ENCODE measurements at regions not wholly inside any gene's neighbourhood (a gene's known extent, or its start where the extent isn't known, plus 50 kb on each side); places are given as distances from the start of the nearest gene placed in this dataset.

DNA sequence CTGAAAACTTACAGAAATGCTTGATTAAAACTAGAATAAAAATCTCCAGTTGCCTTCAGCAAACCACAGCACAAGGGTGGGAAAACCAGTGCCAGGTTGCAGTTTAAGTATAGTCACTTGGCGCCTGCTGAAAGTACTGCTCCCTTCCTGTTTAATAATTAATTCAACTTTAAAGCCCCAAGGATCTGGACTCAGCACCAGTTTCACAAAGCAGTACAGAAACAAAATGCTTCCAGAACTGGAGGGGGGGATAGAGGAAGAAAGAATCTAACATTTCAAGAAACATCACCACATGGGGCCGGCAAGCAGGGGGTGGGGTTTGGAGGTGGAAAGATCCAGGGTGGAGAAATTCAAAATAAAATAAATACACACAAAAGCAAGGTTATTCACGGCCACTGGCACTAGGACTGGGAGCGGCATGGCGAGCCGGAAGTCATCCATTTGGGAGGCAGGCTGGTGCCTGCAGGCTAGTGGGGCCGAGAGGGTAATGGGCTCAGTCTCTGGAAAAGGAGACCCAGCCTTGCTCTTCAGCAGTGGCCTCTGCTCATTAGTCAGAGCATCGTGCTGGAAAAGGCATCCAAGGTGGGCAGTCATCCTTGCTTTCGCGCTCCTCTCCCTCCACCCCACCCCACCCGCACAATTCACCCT is 85.8 kb downstream of the POU3F3 start:
- H3K27me3 Mint-ChIP-seq (ENCODE audit: insufficient read depth, low read depth) = no peaks in the 10 kb centered on the region
- Histone ChIP-seq H3K4me1 (peaks cover 18% of the 10 kb centered on the region), H3K27ac (no peak overlapping the region), H3F3A (ENCODE audit: low read depth) (peaks cover 11% of the 10 kb centered on the region), H3K4me3 (no peak overlapping the region), H3K4me2 (no peak overlapping the region), H3K36me3 (no peaks in the 10 kb centered on the region), H3K9ac (no peak overlapping the region), H3K9me3 (ENCODE audit: low read depth) (no peaks in the 10 kb centered on the region), H2AFZ (replicated peaks) (peak overlapping the region; percentile 30), H3K79me2 (ENCODE audit: low read depth) (no peaks in the 10 kb centered on the region), H4K20me1 (ENCODE audit: low read depth) (no peaks in the 10 kb centered on the region), H3K27me3 (no peaks in the 10 kb centered on the region)
- no peak for DNase-seq (ENCODE audit: low spot score)
- no peaks in the 10 kb centered on the region for H3K36me3 Mint-ChIP-seq
- H3K4me3 Mint-ChIP-seq = no peak overlapping the region
- H3K4me1 Mint-ChIP-seq = peaks cover 34% of the 10 kb centered on the region
- no peak overlapping the region for H3K27ac Mint-ChIP-seq
- no peaks in the 10 kb centered on the region for H3K9me3 Mint-ChIP-seq
- TF ChIP-seq EZH2phosphoT487 (IDR thresholded peaks at IDR 0.05) (no peak), EZH2 (IDR thresholded peaks at IDR 0.05) (no peak)
- TF ChIP-seq, protein P1, sequence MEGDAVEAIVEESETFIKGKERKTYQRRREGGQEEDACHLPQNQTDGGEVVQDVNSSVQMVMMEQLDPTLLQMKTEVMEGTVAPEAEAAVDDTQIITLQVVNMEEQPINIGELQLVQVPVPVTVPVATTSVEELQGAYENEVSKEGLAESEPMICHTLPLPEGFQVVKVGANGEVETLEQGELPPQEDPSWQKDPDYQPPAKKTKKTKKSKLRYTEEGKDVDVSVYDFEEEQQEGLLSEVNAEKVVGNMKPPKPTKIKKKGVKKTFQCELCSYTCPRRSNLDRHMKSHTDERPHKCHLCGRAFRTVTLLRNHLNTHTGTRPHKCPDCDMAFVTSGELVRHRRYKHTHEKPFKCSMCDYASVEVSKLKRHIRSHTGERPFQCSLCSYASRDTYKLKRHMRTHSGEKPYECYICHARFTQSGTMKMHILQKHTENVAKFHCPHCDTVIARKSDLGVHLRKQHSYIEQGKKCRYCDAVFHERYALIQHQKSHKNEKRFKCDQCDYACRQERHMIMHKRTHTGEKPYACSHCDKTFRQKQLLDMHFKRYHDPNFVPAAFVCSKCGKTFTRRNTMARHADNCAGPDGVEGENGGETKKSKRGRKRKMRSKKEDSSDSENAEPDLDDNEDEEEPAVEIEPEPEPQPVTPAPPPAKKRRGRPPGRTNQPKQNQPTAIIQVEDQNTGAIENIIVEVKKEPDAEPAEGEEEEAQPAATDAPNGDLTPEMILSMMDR (IDR thresholded peaks at IDR 0.05) = no peak

DNA sequence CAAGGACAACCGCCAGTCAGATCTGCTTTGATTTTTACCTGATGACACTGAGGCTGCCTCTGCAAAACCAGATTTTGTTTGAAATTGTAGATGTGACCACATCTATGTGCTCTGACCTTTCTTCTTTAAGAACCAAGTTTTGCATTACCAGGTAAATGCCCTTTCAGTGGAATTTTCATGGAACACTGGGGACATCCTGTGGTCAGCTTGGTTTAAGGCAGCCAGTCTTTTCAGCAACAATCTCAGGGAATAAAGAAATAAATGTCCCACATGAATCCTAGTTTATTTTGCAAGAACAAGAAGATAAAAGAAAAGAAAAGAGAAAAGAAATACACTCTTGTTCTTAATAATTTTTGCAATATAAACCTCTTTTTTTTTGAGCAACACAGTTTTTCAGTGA is 90.6 kb downstream of the POU3F3 start:
- Histone ChIP-seq H3F3A (ENCODE audit: low read depth) (peaks cover 4% of the 10 kb centered on the region), H3K4me1 (peaks cover 18% of the 10 kb centered on the region), H3K4me2 (no peak overlapping the region), H3K27me3 (no peaks in the 10 kb centered on the region), H2AFZ (replicated peaks) (no peak overlapping the region), H4K20me1 (ENCODE audit: low read depth) (no peaks in the 10 kb centered on the region), H3K36me3 (no peaks in the 10 kb centered on the region), H3K9ac (no peak overlapping the region), H3K79me2 (ENCODE audit: low read depth) (no peaks in the 10 kb centered on the region), H3K27ac (no peak overlapping the region), H3K9me3 (ENCODE audit: low read depth) (no peaks in the 10 kb centered on the region), H3K4me3 (no peak overlapping the region)
- peak; percentile 63 for DNase-seq (ENCODE audit: low spot score)
- H3K4me1 Mint-ChIP-seq = peaks cover 57% of the 10 kb centered on the region
- H3K9me3 Mint-ChIP-seq = no peaks in the 10 kb centered on the region
- H3K27me3 Mint-ChIP-seq (ENCODE audit: insufficient read depth, low read depth) = no peaks in the 10 kb centered on the region
- no peak overlapping the region for H3K4me3 Mint-ChIP-seq
- no peaks in the 10 kb centered on the region for H3K36me3 Mint-ChIP-seq
- TF ChIP-seq, protein P1 (IDR thresholded peaks at IDR 0.05) = peak; percentile 87
- TF ChIP-seq EZH2phosphoT487 (IDR thresholded peaks at IDR 0.05) (no peak), EZH2 (IDR thresholded peaks at IDR 0.05) (no peak)
- H3K27ac Mint-ChIP-seq = no peak overlapping the region

DNA sequence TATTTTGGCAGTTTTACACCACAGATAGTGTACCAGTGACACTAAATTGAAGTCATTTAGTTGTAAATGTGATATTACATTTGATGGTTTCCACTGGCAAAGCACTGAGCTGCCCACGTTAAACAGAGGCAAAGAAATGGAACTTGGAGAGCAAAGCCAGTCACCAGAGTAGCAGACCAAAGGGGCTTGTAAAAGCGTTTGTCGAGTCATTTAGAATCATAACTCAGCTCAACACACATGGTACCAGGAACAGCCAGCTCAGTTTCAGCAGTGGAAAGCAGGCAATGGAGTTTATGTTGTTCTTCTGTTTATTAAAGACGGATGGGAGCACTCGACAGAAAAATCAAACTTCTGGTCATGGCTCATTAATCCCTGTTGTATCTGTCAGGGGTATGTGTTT is 91.2 kb downstream of the POU3F3 start:
- no peak overlapping the region for H3K4me3 Mint-ChIP-seq
- Histone ChIP-seq H3K79me2 (ENCODE audit: low read depth) (no peaks in the 10 kb centered on the region), H3K36me3 (no peaks in the 10 kb centered on the region), H3K4me2 (no peak overlapping the region), H3K27ac (no peak overlapping the region), H3K9ac (no peak overlapping the region), H3K9me3 (ENCODE audit: low read depth) (no peaks in the 10 kb centered on the region), H3K27me3 (no peaks in the 10 kb centered on the region), H3K4me1 (peaks cover 15% of the 10 kb centered on the region), H3F3A (ENCODE audit: low read depth) (peaks cover 4% of the 10 kb centered on the region), H4K20me1 (ENCODE audit: low read depth) (no peaks in the 10 kb centered on the region), H3K4me3 (no peak overlapping the region), H2AFZ (replicated peaks) (no peak overlapping the region)
- H3K36me3 Mint-ChIP-seq = no peaks in the 10 kb centered on the region
- no peak for DNase-seq (ENCODE audit: low spot score)
- no peaks in the 10 kb centered on the region for H3K27me3 Mint-ChIP-seq (ENCODE audit: insufficient read depth, low read depth)
- H3K27ac Mint-ChIP-seq = no peak overlapping the region
- TF ChIP-seq EZH2 (IDR thresholded peaks at IDR 0.05) (no peak), EZH2phosphoT487 (IDR thresholded peaks at IDR 0.05) (no peak)
- TF ChIP-seq, protein P1 (IDR thresholded peaks at IDR 0.05) = no peak
- H3K4me1 Mint-ChIP-seq = peaks cover 50% of the 10 kb centered on the region
- H3K9me3 Mint-ChIP-seq = no peaks in the 10 kb centered on the region
